GM12874 (cell line): ENCODE measurements at regions not wholly inside any gene's neighbourhood (a gene's known extent, or its start where the extent isn't known, plus 50 kb on each side); places are given as distances from the start of the nearest gene placed in this dataset.

Experiments used
- TF ChIP-seq, protein P1 (sequence below): IDR thresholded peaks from 2 replicates; pipeline ENCODE4 v1.5.1; 2011; ENCODE audit warnings: low read depth, mild to moderate bottlenecking, control low read depth, low read length, moderate library complexity; ENCODE audit not compliant: insufficient read depth

DNA sequence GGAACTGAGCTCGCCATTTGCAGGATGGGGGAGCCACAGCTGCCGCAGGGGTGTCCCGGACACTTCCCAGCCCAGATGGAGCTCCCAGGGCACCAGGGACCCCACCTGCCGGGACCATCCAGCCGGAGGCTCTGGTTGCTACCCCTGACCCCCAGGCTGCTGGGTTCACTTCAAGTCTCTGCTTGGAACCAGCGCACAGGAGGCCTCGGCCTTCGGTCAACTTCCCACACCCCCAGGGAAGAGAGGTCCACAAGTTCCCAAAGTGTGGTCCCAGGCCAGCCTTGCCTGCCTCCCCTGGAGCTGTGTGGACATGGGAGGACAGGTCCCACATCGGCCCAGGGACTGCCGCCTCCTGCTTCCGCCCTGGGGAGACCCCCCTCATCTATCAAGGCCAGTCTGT, 117.0 kb downstream of the TEX29 start:
- TF ChIP-seq, protein P1, sequence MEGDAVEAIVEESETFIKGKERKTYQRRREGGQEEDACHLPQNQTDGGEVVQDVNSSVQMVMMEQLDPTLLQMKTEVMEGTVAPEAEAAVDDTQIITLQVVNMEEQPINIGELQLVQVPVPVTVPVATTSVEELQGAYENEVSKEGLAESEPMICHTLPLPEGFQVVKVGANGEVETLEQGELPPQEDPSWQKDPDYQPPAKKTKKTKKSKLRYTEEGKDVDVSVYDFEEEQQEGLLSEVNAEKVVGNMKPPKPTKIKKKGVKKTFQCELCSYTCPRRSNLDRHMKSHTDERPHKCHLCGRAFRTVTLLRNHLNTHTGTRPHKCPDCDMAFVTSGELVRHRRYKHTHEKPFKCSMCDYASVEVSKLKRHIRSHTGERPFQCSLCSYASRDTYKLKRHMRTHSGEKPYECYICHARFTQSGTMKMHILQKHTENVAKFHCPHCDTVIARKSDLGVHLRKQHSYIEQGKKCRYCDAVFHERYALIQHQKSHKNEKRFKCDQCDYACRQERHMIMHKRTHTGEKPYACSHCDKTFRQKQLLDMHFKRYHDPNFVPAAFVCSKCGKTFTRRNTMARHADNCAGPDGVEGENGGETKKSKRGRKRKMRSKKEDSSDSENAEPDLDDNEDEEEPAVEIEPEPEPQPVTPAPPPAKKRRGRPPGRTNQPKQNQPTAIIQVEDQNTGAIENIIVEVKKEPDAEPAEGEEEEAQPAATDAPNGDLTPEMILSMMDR: no peak

DNA sequence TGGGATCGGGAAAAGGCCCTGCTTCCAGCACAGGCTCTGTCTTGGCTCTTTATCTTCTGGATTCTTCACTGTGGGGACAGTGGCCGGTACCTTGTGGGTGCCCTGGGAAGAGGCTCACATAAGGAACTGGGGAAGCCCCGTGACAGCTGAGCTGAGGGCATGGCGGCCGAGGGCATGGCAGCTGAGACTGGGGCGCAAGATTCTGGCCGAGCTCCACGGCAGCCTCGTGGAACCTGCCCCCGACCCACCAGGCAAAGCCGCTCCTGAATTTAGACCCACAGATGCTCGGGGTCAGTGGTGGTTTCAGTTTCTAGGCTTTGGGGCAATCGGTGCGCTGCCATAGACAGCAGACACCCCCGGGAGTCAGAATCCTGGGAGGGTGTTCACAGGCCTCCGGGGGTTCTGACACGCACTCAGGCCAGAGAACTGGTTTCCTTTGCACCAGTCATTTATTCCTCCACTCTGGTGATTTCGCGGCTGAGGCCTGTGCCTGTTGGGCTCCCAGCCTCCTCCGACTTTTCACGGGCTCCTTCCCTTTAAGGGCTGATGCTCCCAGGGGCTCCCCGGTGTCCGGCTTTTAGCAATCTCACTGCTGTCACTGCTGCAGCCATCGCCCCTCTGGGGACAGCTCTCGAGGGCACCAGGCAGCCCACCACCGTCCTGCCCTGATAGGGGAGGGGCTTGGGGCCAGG, 117.6 kb downstream of the TEX29 start:
- TF ChIP-seq, protein P1: no peak

DNA sequence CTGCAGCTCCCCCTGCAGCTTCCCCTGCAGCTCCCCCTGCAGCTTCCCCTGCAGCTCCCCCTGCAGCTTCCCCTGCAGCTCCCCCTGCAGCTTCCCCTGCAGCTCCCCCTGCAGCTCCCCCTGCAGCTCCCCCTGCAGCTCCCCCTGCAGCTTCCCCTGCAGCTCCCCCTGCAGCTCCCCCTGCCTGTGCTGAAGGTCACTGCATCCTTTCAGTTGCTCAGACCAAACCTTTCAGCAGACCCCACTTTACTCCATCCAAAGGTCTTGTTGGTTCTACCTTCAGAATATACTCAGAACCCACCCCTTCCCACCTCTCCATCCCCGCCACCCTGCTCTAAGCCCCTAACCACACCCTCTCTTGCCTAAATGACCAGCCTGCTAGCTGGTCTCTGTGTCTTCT, 120.0 kb downstream of the TEX29 start:
- TF ChIP-seq, protein P1: peak; percentile 33

DNA sequence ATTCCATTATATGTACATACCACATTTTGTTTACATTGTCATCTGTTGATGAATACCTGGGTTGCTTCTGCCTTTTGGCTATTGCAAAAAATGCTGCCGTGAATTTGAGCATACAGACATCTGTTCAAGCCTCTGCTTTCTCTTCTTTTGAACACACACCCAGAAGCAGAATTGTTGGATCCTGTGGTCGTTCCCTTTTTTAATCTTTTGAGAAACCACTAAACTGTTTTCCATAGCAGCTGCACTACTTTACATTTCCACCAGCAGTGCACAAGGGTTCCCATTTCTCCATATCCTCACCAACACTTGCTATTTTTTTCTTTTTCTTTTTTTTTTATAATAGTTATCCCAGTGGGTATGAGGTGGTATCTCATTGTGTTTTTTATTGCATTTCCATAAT, 123.5 kb downstream of the TEX29 start:
- TF ChIP-seq, protein P1: no peak

DNA sequence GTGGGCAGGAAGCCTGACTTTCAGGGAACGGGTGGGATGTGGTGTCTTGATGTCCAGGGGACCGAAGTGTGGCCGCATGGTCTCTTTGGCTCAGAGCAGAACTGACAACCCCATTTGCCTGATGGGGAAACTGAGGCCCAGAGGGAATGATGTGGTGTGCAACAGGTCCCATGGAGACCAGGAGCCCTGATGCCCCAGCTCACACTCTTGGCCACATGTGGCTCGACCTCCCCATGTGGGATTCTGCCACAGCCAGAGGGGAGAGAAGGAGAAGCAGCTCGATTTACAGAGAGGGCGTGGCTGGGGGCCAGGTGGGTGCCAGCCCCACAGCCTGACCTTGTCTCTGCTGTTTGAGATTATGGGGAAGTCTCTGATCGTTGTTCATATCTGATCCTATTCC, 128.1 kb downstream of the TEX29 start:
- TF ChIP-seq, protein P1: no peak

DNA sequence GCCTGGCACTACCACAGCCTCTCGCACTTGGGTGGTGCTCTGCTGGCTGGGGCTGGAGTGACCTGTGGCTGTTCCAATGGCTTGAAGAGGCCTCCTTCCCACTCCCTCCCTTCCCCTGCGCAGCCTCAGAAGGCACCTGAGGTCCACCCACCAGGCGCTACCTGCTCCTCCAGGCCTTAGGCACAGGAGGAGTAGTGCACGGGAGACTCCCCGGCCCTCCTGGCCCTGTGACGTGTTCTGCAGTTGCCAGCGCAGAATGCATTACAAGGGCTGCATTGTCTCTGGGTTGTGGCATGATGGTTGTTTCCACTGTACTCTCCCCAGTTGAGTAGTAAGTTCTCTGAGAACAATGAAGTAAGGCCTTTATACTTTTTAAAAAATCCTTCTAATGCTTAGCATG, 128.6 kb downstream of the TEX29 start:
- TF ChIP-seq, protein P1: no peak

DNA sequence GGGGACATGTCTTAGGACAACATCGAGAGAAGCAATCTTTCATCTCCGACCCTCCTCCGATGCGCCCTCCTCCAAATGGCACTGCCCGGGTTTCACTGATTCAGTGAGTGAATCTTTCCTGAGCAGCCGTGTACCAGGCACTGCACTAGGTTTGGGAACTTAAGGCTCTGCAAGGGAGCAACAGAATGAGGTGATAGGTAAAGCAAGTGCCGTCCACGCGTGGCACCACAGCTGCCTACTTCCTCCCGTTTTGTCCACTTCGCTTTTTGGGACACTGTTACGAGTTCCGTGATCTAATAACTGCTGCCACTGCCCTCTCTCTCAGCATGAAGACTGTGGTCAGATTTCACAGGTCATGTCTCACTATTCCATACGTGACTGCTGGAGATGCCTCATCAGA, 131.0 kb downstream of the TEX29 start:
- TF ChIP-seq, protein P1: no peak
